ENCODE measurements at regions not wholly inside any gene's neighbourhood (a gene's known extent, or its start where the extent isn't known, plus 50 kb on each side); places are given as distances from the start of the nearest gene placed in this dataset.

- ATAC-seq (ENCODE audit: low read depth): no peak
- no peak overlapping the region for H3K27ac ChIP-seq (ENCODE audit: poor library complexity, severe bottlenecking)
Observed at GRCh38 chr2:215567504-215567903, 131.6 kb upstream of the FN1 start.

GRCh38 chr2:215565897-215566296, 130.0 kb upstream of the FN1 start:
- ATAC-seq (ENCODE audit: low read depth) (no peak), DNase-seq (ENCODE audit: low spot score) (no peak)
- H3K36me3 ChIP-seq (ENCODE audit: low read depth): no peaks in the 10 kb centered on the region
- TF ChIP-seq CTCF (IDR thresholded peaks at IDR 0.05; ENCODE audit: poor library complexity, severe bottlenecking): no peak
- no peak overlapping the region for H3K27ac ChIP-seq (ENCODE audit: poor library complexity, severe bottlenecking)
- H3K4me3 ChIP-seq (ENCODE audit: severe bottlenecking): no peak overlapping the region
- H3K9me3 ChIP-seq (ENCODE audit: severe bottlenecking): peaks cover 2% of the 10 kb centered on the region
- H3K4me1 ChIP-seq (ENCODE audit: insufficient read depth, poor library complexity, severe bottlenecking): no peaks in the 10 kb centered on the region
- H3K27me3 ChIP-seq (ENCODE audit: insufficient read depth, poor library complexity, severe bottlenecking): no peaks in the 10 kb centered on the region

More at GRCh38 chr2:215567504-215567903, 131.6 kb upstream of the FN1 start:
- Histone ChIP-seq H3K9me3 (ENCODE audit: severe bottlenecking) (peaks cover 2% of the 10 kb centered on the region), H3K4me1 (ENCODE audit: insufficient read depth, poor library complexity, severe bottlenecking) (no peaks in the 10 kb centered on the region), H3K27me3 (ENCODE audit: insufficient read depth, poor library complexity, severe bottlenecking) (no peaks in the 10 kb centered on the region), H3K36me3 (ENCODE audit: low read depth) (no peaks in the 10 kb centered on the region), H3K4me3 (ENCODE audit: severe bottlenecking) (no peak overlapping the region)
- TF ChIP-seq CTCF (IDR thresholded peaks at IDR 0.05; ENCODE audit: poor library complexity, severe bottlenecking): no peak
- no peak for DNase-seq (ENCODE audit: low spot score)

- no peak for ATAC-seq (ENCODE audit: low read depth)
- peaks cover 17% of the 10 kb centered on the region for H3K4me1 ChIP-seq (ENCODE audit: insufficient read depth, poor library complexity, severe bottlenecking)
Observed at GRCh38 chr2:215557701-215558100, 121.8 kb upstream of the FN1 start.

GRCh38 chr2:215556979-215557378, 121.1 kb upstream of the FN1 start:
- no peak for ATAC-seq (ENCODE audit: low read depth)
- H3K27me3 ChIP-seq (ENCODE audit: insufficient read depth, poor library complexity, severe bottlenecking): no peaks in the 10 kb centered on the region
- H3K27ac ChIP-seq (ENCODE audit: poor library complexity, severe bottlenecking): no peak overlapping the region

More at GRCh38 chr2:215557701-215558100, 121.8 kb upstream of the FN1 start:
- Histone ChIP-seq H3K27ac (ENCODE audit: poor library complexity, severe bottlenecking) (no peak overlapping the region), H3K9me3 (ENCODE audit: severe bottlenecking) (no peaks in the 10 kb centered on the region), H3K36me3 (ENCODE audit: low read depth) (no peaks in the 10 kb centered on the region), H3K4me3 (ENCODE audit: severe bottlenecking) (no peak overlapping the region), H3K27me3 (ENCODE audit: insufficient read depth, poor library complexity, severe bottlenecking) (no peaks in the 10 kb centered on the region)
- no peak for DNase-seq (ENCODE audit: low spot score)
- no peak for TF ChIP-seq CTCF (IDR thresholded peaks at IDR 0.05; ENCODE audit: poor library complexity, severe bottlenecking)

More at GRCh38 chr2:215556979-215557378, 121.1 kb upstream of the FN1 start:
- H3K4me1 ChIP-seq (ENCODE audit: insufficient read depth, poor library complexity, severe bottlenecking): peaks cover 17% of the 10 kb centered on the region
- no peak for DNase-seq (ENCODE audit: low spot score)
- H3K4me3 ChIP-seq (ENCODE audit: severe bottlenecking): no peak overlapping the region
- H3K36me3 ChIP-seq (ENCODE audit: low read depth): no peaks in the 10 kb centered on the region
- no peaks in the 10 kb centered on the region for H3K9me3 ChIP-seq (ENCODE audit: severe bottlenecking)
- TF ChIP-seq CTCF (IDR thresholded peaks at IDR 0.05; ENCODE audit: poor library complexity, severe bottlenecking): no peak

Measured in RWPE2 (cell line).